GM06990 (cell line): ENCODE measurements at regions not wholly inside any gene's neighbourhood (a gene's known extent, or its start where the extent isn't known, plus 50 kb on each side); places are given as distances from the start of the nearest gene placed in this dataset.

Experiments used
- DNase-seq: peaks from one replicate; pipeline ENCODE4 v3.0.0-alpha.2; 2011; ENCODE audit not compliant: insufficient read length; ENCODE audit errors: extremely low read depth
- H3K27me3 ChIP-seq: replicated peaks from 2 replicates; pipeline ENCODE4 v1.6.0; 2011; ENCODE audit warnings: low read length; ENCODE audit not compliant: control insufficient read depth, insufficient read depth
- H3K36me3 ChIP-seq: 2 replicates; pipeline ENCODE4 v1.5.1; 2011; ENCODE audit warnings: low read length; ENCODE audit not compliant: control insufficient read depth, insufficient read depth
- H3K4me3 ChIP-seq: replicated peaks from 2 replicates; pipeline ENCODE4 v1.5.1; 2011; ENCODE audit warnings: low read depth, mild to moderate bottlenecking, control low read depth, low read length
- TF ChIP-seq, protein P1 (sequence below): IDR thresholded peaks from 2 replicates; pipeline ENCODE4 v1.5.1; 2011; ENCODE audit warnings: low read length, control low read depth, mild to moderate bottlenecking, inconsistent platforms; ENCODE audit not compliant: insufficient read depth, poor library complexity, severe bottlenecking

GRCh38 chr10:6321880-6322279, 119.1 kb downstream of the PFKFB3 start:
- Histone ChIP-seq H3K4me3 (no peak overlapping the region), H3K27me3 (no peaks in the 10 kb centered on the region; the same call in 1 of the 2 replicates), H3K36me3 (no peaks in the 10 kb centered on the region)
- TF ChIP-seq, protein P1, sequence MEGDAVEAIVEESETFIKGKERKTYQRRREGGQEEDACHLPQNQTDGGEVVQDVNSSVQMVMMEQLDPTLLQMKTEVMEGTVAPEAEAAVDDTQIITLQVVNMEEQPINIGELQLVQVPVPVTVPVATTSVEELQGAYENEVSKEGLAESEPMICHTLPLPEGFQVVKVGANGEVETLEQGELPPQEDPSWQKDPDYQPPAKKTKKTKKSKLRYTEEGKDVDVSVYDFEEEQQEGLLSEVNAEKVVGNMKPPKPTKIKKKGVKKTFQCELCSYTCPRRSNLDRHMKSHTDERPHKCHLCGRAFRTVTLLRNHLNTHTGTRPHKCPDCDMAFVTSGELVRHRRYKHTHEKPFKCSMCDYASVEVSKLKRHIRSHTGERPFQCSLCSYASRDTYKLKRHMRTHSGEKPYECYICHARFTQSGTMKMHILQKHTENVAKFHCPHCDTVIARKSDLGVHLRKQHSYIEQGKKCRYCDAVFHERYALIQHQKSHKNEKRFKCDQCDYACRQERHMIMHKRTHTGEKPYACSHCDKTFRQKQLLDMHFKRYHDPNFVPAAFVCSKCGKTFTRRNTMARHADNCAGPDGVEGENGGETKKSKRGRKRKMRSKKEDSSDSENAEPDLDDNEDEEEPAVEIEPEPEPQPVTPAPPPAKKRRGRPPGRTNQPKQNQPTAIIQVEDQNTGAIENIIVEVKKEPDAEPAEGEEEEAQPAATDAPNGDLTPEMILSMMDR = no peak
- DNase-seq = no peak

- Histone ChIP-seq H3K27me3 (peaks cover under 1% of the 10 kb centered on the region; the same call in 1 of the 2 replicates), H3K4me3 (no peak overlapping the region), H3K36me3 (no peaks in the 10 kb centered on the region)
- DNase-seq = no peak
- TF ChIP-seq, protein P1 = no peak
These were observed 120.1 kb downstream of the PFKFB3 start for GRCh38 chr10:6322805-6323204.

- no peaks in the 10 kb centered on the region for H3K36me3 ChIP-seq
- no peak overlapping the region for H3K4me3 ChIP-seq
- peaks cover 3% of the 10 kb centered on the region for H3K27me3 ChIP-seq
- TF ChIP-seq, protein P1 = no peak
- DNase-seq = no peak
These were observed 125.4 kb downstream of the PFKFB3 start for GRCh38 chr10:6327961-6328698.

DNA sequence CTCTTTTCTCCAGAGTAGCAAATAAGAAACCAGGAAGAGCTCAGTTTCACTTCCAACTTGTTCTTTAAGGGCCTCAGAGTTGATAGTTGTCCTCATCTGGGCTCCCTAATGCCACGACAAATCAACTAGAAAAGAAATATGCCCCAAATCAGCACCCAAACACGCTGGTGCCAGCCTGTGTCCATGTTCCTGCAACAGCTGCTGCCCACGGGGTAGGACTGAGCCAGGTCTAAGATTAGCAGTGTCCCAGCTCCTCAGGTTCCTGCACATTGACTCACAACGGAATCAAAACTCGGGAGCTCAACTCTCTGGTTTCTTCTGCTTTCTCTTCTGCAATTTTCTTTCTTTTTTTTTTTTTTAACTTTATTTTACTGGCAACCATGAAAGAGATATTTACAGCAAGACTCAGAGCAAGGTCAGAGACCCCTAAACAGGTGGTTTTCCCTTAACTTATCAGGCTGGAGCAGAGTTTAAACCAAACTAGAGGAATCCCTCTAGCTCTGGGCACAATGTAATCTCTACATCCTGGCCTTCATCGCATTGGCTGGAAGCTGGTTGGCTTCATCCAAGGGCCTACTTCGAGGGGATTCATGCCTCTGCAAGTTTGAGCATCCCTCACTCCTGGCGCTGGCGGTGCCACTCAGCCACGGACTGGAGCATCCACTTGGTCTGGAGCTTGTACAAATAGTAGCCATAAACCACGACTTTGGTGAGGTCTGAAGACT, 126.1 kb downstream of the PFKFB3 start:
- no peak for DNase-seq
- Histone ChIP-seq H3K27me3 (peaks cover 3% of the 10 kb centered on the region), H3K4me3 (no peak overlapping the region), H3K36me3 (no peaks in the 10 kb centered on the region)
- TF ChIP-seq, protein P1 = no peak

DNA sequence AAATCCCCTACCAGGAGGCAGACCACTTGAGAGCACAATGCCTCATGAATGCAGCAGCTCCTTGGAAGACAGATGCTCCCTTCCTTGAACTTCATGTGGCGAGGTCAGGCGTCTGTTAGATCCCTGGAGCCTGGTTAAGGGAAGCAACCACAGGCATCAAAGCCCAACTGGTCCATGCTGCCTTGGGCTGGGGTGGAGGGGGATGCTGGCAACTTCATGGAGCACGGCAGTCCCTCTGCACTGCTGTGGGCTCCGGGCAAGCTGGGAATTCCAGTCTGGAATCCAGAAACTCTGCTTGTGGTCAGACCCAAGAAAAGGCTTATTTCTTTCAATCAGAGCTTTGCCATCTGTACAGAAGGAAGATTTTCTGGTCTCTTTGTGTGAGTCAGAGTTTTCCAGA, 130.4 kb downstream of the PFKFB3 start:
- TF ChIP-seq, protein P1 = no peak
- Histone ChIP-seq H3K4me3 (no peak overlapping the region), H3K27me3 (no peaks in the 10 kb centered on the region; the same call in 1 of the 2 replicates), H3K36me3 (no peaks in the 10 kb centered on the region)
- no peak for DNase-seq
